Neural progenitor cell (in vitro differentiated cells): ENCODE measurements at regions not wholly inside any gene's neighbourhood (a gene's known extent, or its start where the extent isn't known, plus 50 kb on each side); places are given as distances from the start of the nearest gene placed in this dataset.

Experiments used
- DNase-seq: peaks from one replicate; pipeline ENCODE4 v3.0.0-alpha.2; 2016; ENCODE audit warnings: low spot score
- H2AFZ ChIP-seq: fragments of 200-600 bp; sonication (generic); replicated peaks from 2 replicates; pipeline ENCODE4 v1.6.1; 2016; ENCODE audit warnings: antibody characterized with exemption
- H3F3A ChIP-seq: fragments of 200-600 bp; sonication (generic); 2 replicates; pipeline ENCODE4 v1.6.1; 2016; ENCODE audit warnings: antibody characterized with exemption, low read depth
- H3K27ac ChIP-seq: fragments of 200-600 bp; sonication (generic); 2 replicates; pipeline ENCODE4 v1.5.1; 2016; ENCODE audit warnings: mild to moderate bottlenecking
- H3K27me3 ChIP-seq: fragments of 200-600 bp; sonication (generic); 2 replicates; pipeline ENCODE4 v1.6.1; 2016; ENCODE audit warnings: mild to moderate bottlenecking, moderate library complexity
- H3K36me3 ChIP-seq: fragments of 200-600 bp; sonication (generic); 2 replicates; pipeline ENCODE4 v1.5.1; 2016
- H3K4me1 ChIP-seq: fragments of 200-600 bp; sonication (generic); 2 replicates; pipeline ENCODE4 v1.6.1; 2016; ENCODE audit warnings: mixed run types
- H3K4me2 ChIP-seq: fragments of 200-600 bp; sonication (generic); 2 replicates; pipeline ENCODE4 v1.6.1; 2016
- H3K4me3 ChIP-seq: fragments of 200-600 bp; sonication (generic); 2 replicates; pipeline ENCODE4 v1.5.1; 2016
- H3K79me2 ChIP-seq: fragments of 200-600 bp; sonication (generic); 2 replicates; pipeline ENCODE4 v1.6.1; 2016; ENCODE audit warnings: low read depth
- H3K9ac ChIP-seq: fragments of 200-600 bp; sonication (generic); 2 replicates; pipeline ENCODE4 v1.6.1; 2016
- H3K9me3 ChIP-seq: fragments of 200-600 bp; sonication (generic); 2 replicates; pipeline ENCODE4 v1.5.1; 2016; ENCODE audit warnings: low read depth
- H4K20me1 ChIP-seq: fragments of 200-600 bp; sonication (generic); 2 replicates; pipeline ENCODE4 v1.6.1; 2016; ENCODE audit warnings: low read depth
- H3K27ac Mint-ChIP-seq: 3 replicates; pipeline ENCODE4 v1.8.0; 2021; ENCODE audit warnings: mixed read lengths
- H3K27me3 Mint-ChIP-seq: 2 replicates; pipeline ENCODE4 v1.8.0; 2022; ENCODE audit warnings: low read depth, mild to moderate bottlenecking, inconsistent platforms, moderate library complexity, mixed read lengths; ENCODE audit not compliant: insufficient read depth
- H3K36me3 Mint-ChIP-seq: 3 replicates; pipeline ENCODE4 v1.8.0; 2021; ENCODE audit warnings: mixed read lengths
- H3K4me1 Mint-ChIP-seq: 3 replicates; pipeline ENCODE4 v1.8.0; 2021; ENCODE audit warnings: mixed read lengths
- H3K4me3 Mint-ChIP-seq: 3 replicates; pipeline ENCODE4 v1.8.0; 2021; ENCODE audit warnings: mild to moderate bottlenecking, moderate library complexity, mixed read lengths
- H3K9me3 Mint-ChIP-seq: 3 replicates; pipeline ENCODE4 v1.8.0; 2020; ENCODE audit warnings: mixed read lengths
- CTCF ChIP-seq: fragments of 200-600 bp; sonication (generic); IDR thresholded peaks from 2 replicates; pipeline ENCODE4 v1.5.1; 2017; ENCODE audit warnings: antibody characterized with exemption, mild to moderate bottlenecking
- EZH2 ChIP-seq: fragments of 200-600 bp; sonication (generic); IDR thresholded peaks from 2 replicates; pipeline ENCODE4 v1.6.1; 2017; ENCODE audit warnings: antibody characterized with exemption, mild to moderate bottlenecking, moderate library complexity
- EZH2phosphoT487 ChIP-seq: fragments of 200-600 bp; sonication (generic); IDR thresholded peaks from 2 replicates; pipeline ENCODE4 v1.6.1; 2017; ENCODE audit warnings: antibody characterized with exemption

- no peak overlapping the region for H3K4me3 ChIP-seq
- H3K27ac Mint-ChIP-seq, result no peak overlapping the region
- H3K36me3 Mint-ChIP-seq, result no peaks in the 10 kb centered on the region
- no peak for DNase-seq
- no peak overlapping the region for H3K4me3 Mint-ChIP-seq
- no peaks in the 10 kb centered on the region for H3K9me3 Mint-ChIP-seq
- peaks cover 6% of the 10 kb centered on the region for H3K4me1 Mint-ChIP-seq
- TF ChIP-seq CTCF (no peak), EZH2 (no peak), EZH2phosphoT487 (no peak)
- H2AFZ ChIP-seq, result no peak overlapping the region
- H3K9ac ChIP-seq, result no peak overlapping the region
- H3K27me3 Mint-ChIP-seq, result peaks cover 2% of the 10 kb centered on the region
- no peaks in the 10 kb centered on the region for H3K9me3 ChIP-seq
- no peaks in the 10 kb centered on the region for H3K79me2 ChIP-seq
- no peak overlapping the region for H3K27ac ChIP-seq
- H3K27me3 ChIP-seq, result no peaks in the 10 kb centered on the region
- H3K4me2 ChIP-seq, result no peak overlapping the region
- H3K36me3 ChIP-seq, result no peaks in the 10 kb centered on the region
- peaks cover 9% of the 10 kb centered on the region for H3K4me1 ChIP-seq
- H3F3A ChIP-seq, result no peaks in the 10 kb centered on the region
- no peaks in the 10 kb centered on the region for H4K20me1 ChIP-seq
Observed at GRCh38 chr12:47561746-47562145, 144.1 kb downstream of the RPAP3 start.

GRCh38 chr12:47560415-47560814, 145.4 kb downstream of the RPAP3 start:
- no peak for DNase-seq
- Histone ChIP-seq H3K36me3 (no peaks in the 10 kb centered on the region), H3K79me2 (no peaks in the 10 kb centered on the region), H3K9ac (no peak overlapping the region), H3K27me3 (no peaks in the 10 kb centered on the region), H3F3A (no peaks in the 10 kb centered on the region), H2AFZ (no peak overlapping the region), H4K20me1 (no peaks in the 10 kb centered on the region), H3K27ac (no peak overlapping the region), H3K4me2 (no peak overlapping the region), H3K4me3 (no peak overlapping the region), H3K9me3 (no peaks in the 10 kb centered on the region), H3K4me1 (peaks cover 15% of the 10 kb centered on the region)
- H3K27me3 Mint-ChIP-seq, result peaks cover 2% of the 10 kb centered on the region
- no peaks in the 10 kb centered on the region for H3K36me3 Mint-ChIP-seq
- H3K4me1 Mint-ChIP-seq, result peaks cover 7% of the 10 kb centered on the region
- no peak overlapping the region for H3K27ac Mint-ChIP-seq
- TF ChIP-seq EZH2phosphoT487 (no peak), CTCF (no peak), EZH2 (no peak)
- H3K9me3 Mint-ChIP-seq, result no peaks in the 10 kb centered on the region
- no peak overlapping the region for H3K4me3 Mint-ChIP-seq

GRCh38 chr12:47558625-47559345, 147.0 kb downstream of the RPAP3 start:
- Mint-ChIP-seq H3K27me3 (peaks cover 2% of the 10 kb centered on the region), H3K9me3 (peaks cover 4% of the 10 kb centered on the region), H3K4me1 (peaks cover 7% of the 10 kb centered on the region), H3K36me3 (no peaks in the 10 kb centered on the region), H3K4me3 (no peak overlapping the region), H3K27ac (no peak overlapping the region)
- H3K4me2 ChIP-seq, result no peak overlapping the region
- no peaks in the 10 kb centered on the region for H3K9me3 ChIP-seq
- H3K36me3 ChIP-seq, result no peaks in the 10 kb centered on the region
- no peaks in the 10 kb centered on the region for H3K79me2 ChIP-seq
- H3F3A ChIP-seq, result no peaks in the 10 kb centered on the region
- no peak overlapping the region for H3K27ac ChIP-seq
- no peak overlapping the region for H3K9ac ChIP-seq
- H3K27me3 ChIP-seq, result no peaks in the 10 kb centered on the region
- H3K4me3 ChIP-seq, result no peak overlapping the region
- TF ChIP-seq CTCF (no peak), EZH2 (no peak), EZH2phosphoT487 (no peak)
- H3K4me1 ChIP-seq, result peaks cover 15% of the 10 kb centered on the region
- no peak overlapping the region for H2AFZ ChIP-seq
- H4K20me1 ChIP-seq, result no peaks in the 10 kb centered on the region
- no peak for DNase-seq
